SU-DHL-6 (cell line): ENCODE measurements at regions not wholly inside any gene's neighbourhood (a gene's known extent, or its start where the extent isn't known, plus 50 kb on each side); places are given as distances from the start of the nearest gene placed in this dataset.

ENCODE experiments used
- H2AFZ ChIP-seq: fragments of 200-600 bp; sonication (generic); 2 replicates; pipeline ENCODE4 v1.6.1; 2014; ENCODE audit warnings: low read depth, mild to moderate bottlenecking, moderate library complexity, mixed read lengths, antibody characterized with exemption, low read length; ENCODE audit not compliant: severe bottlenecking
- H3F3A ChIP-seq: fragments of 200-600 bp; shearing (Covaris generic); 2 replicates; pipeline ENCODE4 v1.6.0; 2016; ENCODE audit warnings: antibody characterized with exemption, mild to moderate bottlenecking; ENCODE audit not compliant: insufficient read depth
- H3K27ac ChIP-seq: fragments of 200-600 bp; sonication (generic); 2 replicates; pipeline ENCODE4 v1.5.1; 2016; ENCODE audit warnings: low read depth, mild to moderate bottlenecking, low read length, moderate library complexity, mixed read lengths
- H3K27me3 ChIP-seq: fragments of 200-600 bp; sonication (generic), shearing (Covaris generic); 2 replicates; pipeline ENCODE4 v1.6.0; 2014; ENCODE audit warnings: mild to moderate bottlenecking, low read length
- H3K36me3 ChIP-seq: fragments of 200-600 bp; sonication (generic); 2 replicates; pipeline ENCODE4 v1.6.1; 2014; ENCODE audit warnings: mild to moderate bottlenecking, low read length, mixed read lengths
- H3K4me2 ChIP-seq: fragments of 300-600, 200-600 bp; shearing (Covaris generic), sonication (generic); 2 replicates; pipeline ENCODE4 v1.6.0; 2014; ENCODE audit warnings: low read length, low read depth, mild to moderate bottlenecking; ENCODE audit not compliant: poor library complexity, severe bottlenecking
- H3K4me3 ChIP-seq: fragments of 200-600 bp; sonication (generic); 2 replicates; pipeline ENCODE4 v1.5.1; 2014; ENCODE audit warnings: antibody characterized with exemption, low read length, mild to moderate bottlenecking, mixed read lengths; ENCODE audit not compliant: insufficient read depth, poor library complexity, severe bottlenecking
- H3K79me2 ChIP-seq: fragments of 200-600 bp; sonication (generic); 2 replicates; pipeline ENCODE4 v1.6.1; 2014; ENCODE audit warnings: mild to moderate bottlenecking, low read length, moderate library complexity; ENCODE audit not compliant: insufficient read depth
- H3K9ac ChIP-seq: fragments of 200-600 bp; sonication (generic); 2 replicates; pipeline ENCODE4 v1.7.0; 2014; ENCODE audit warnings: mild to moderate bottlenecking, low read length
- H3K9me2 ChIP-seq: fragments of 200-600 bp; sonication (generic); replicated peaks from 2 replicates; pipeline ENCODE4 v1.6.1; 2014; ENCODE audit warnings: low read length; ENCODE audit not compliant: insufficient read depth
- H3K9me3 ChIP-seq: fragments of 200-600 bp; sonication (generic); 2 replicates; pipeline ENCODE4 v1.6.1; 2014; ENCODE audit warnings: low read length, mixed read lengths; ENCODE audit not compliant: insufficient read depth
- H4K20me1 ChIP-seq: fragments of 200-600 bp; sonication (generic); 2 replicates; pipeline ENCODE4 v1.6.1; 2014; ENCODE audit warnings: low read depth, mild to moderate bottlenecking, antibody characterized with exemption, low read length, moderate library complexity, mixed read lengths
- CTCF ChIP-seq: fragments of 200-600 bp; sonication (generic); IDR thresholded peaks from one replicate; pipeline ENCODE4 v1.5.1; 2017; ENCODE audit warnings: antibody characterized with exemption, mild to moderate bottlenecking, low read length, moderate library complexity; ENCODE audit not compliant: insufficient read depth, poor library complexity, severe bottlenecking
- EZH2phosphoT487 ChIP-seq: fragments of 200-600 bp; sonication (generic), shearing (Covaris generic); conservative IDR thresholded peaks from 2 replicates; pipeline ENCODE4 v1.6.1; 2018; ENCODE audit warnings: mild to moderate bottlenecking, antibody characterized with exemption, low read length, moderate library complexity, mixed read lengths

GRCh38 chr18:77472509-77472908, 222.9 kb downstream of the GALR1 start:
- Histone ChIP-seq H4K20me1 (no peaks in the 10 kb centered on the region), H3K4me3 (no peak overlapping the region), H3K9ac (no peak overlapping the region), H3F3A (no peaks in the 10 kb centered on the region), H2AFZ (no peak overlapping the region), H3K27ac (no peak overlapping the region), H3K27me3 (no peaks in the 10 kb centered on the region), H3K36me3 (no peaks in the 10 kb centered on the region), H3K9me3 (no peaks in the 10 kb centered on the region), H3K4me2 (no peak overlapping the region), H3K9me2 (no peaks in the 10 kb centered on the region), H3K79me2 (no peaks in the 10 kb centered on the region)
- no peak for TF ChIP-seq EZH2phosphoT487
- TF ChIP-seq CTCF: no peak

GRCh38 chr18:77478646-77479442, 229.2 kb downstream of the GALR1 start:
- no peaks in the 10 kb centered on the region for H3K36me3 ChIP-seq
- H3K79me2 ChIP-seq: no peaks in the 10 kb centered on the region
- no peak overlapping the region for H3K9ac ChIP-seq
- H4K20me1 ChIP-seq: no peaks in the 10 kb centered on the region
- H3K9me2 ChIP-seq: no peaks in the 10 kb centered on the region
- H2AFZ ChIP-seq: no peak overlapping the region
- no peaks in the 10 kb centered on the region for H3K27me3 ChIP-seq
- no peak overlapping the region for H3K27ac ChIP-seq
- H3F3A ChIP-seq: no peaks in the 10 kb centered on the region
- H3K4me3 ChIP-seq: no peak overlapping the region
- H3K4me2 ChIP-seq: no peak overlapping the region
- no peaks in the 10 kb centered on the region for H3K9me3 ChIP-seq
- no peak for TF ChIP-seq EZH2phosphoT487
- no peak for TF ChIP-seq CTCF

DNA sequence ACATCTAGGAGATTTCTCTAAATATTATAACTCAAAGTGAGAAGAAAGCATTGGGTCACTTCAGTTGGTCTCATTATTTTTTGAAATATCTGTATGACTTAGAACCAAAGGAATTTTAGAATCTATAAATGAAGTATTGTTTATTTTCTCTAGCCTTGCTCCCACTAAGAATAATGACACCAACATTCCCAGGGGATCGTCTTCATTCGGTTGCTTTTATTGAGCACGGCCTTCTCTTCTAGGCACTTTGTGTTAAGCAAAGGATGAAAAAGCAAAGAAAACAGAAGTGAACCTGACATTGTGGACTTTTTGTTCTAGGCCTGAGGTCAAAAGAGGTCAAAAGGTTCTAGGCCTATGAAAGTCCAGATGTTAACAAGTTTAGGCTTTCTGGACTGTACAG, 231.9 kb downstream of the GALR1 start:
- Histone ChIP-seq H3K9me2 (no peaks in the 10 kb centered on the region), H3K9me3 (no peaks in the 10 kb centered on the region), H3K27me3 (no peaks in the 10 kb centered on the region), H3K4me2 (no peak overlapping the region), H3K27ac (no peak overlapping the region), H2AFZ (no peak overlapping the region), H3K9ac (no peak overlapping the region), H3K4me3 (no peak overlapping the region), H3K79me2 (no peaks in the 10 kb centered on the region), H3F3A (no peaks in the 10 kb centered on the region), H4K20me1 (no peaks in the 10 kb centered on the region), H3K36me3 (no peaks in the 10 kb centered on the region)
- TF ChIP-seq CTCF (no peak), EZH2phosphoT487 (no peak)
